Tibial nerve (tissue), 4 donors: ENCODE measurements at regions not wholly inside any gene's neighbourhood (a gene's known extent, or its start where the extent isn't known, plus 50 kb on each side); places are given as distances from the start of the nearest gene placed in this dataset.

Experiments used
- CTCF ChIP-seq, 5 experiments: fragments of 200-600 bp in 3 of 5; fragments of 450-650 bp in 2 of 5; sonication (generic) in 3 of 5; IDR thresholded peaks; one replicate each; pipeline ENCODE4 v1.5.1; 2016 to 2019; ENCODE audit warnings: antibody characterized with exemption in 5 of 5, mild to moderate bottlenecking in 3 of 5, moderate library complexity in 2 of 5
- EP300 ChIP-seq, 2 donors: sonication (generic); formaldehyde crosslinking; IDR thresholded peaks; one replicate each; pipeline ENCODE4 v1.6.1; 2017; ENCODE audit warnings: antibody characterized with exemption in 2 of 2, mild to moderate bottlenecking in 1 of 2
- POLR2A ChIP-seq, 2 donors: fragments of 450-650 bp; IDR thresholded peaks; one replicate each; pipeline ENCODE4 v1.6.1; 2017; ENCODE audit warnings: antibody characterized with exemption in 2 of 2, mild to moderate bottlenecking in 2 of 2, moderate library complexity in 2 of 2

DNA sequence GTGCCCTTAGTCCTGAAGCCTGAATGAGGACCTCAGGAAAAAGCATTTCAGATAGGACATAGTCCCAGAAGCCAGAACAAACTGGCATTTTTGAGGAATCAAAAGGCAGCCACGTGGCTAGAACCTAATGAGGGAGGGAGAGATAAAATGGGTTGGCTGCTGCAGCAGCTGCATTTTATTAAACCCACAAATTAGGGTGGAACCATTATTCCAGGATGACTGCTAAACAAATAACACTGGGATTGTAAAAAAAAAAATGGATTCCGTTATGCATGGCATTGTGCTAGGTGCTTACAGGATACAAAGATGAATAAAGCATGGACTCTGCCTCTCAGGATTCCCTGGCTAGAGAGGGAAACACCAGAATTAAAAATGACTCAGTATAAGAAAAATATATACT is 141.5 kb downstream of the SATB1 start:
- TF ChIP-seq CTCF (IDR thresholded peaks at IDR 0.05) (no peak), POLR2A (IDR thresholded peaks at IDR 0.05) (no peak), EP300 (IDR thresholded peaks at IDR 0.05) (no peak)
